ENCODE measurements at regions not wholly inside any gene's neighbourhood (a gene's known extent, or its start where the extent isn't known, plus 50 kb on each side); places are given as distances from the start of the nearest gene placed in this dataset.

GRCh38 chr22:49216579-49216978 lies 611.1 kb downstream of the BRD1 start:
- TF ChIP-seq EZH2phosphoT487 (conservative IDR thresholded peaks at IDR 0.05; ENCODE audit: low read length) (no peak), CTCF (IDR thresholded peaks at IDR 0.05; ENCODE audit: insufficient read depth, low read length, poor library complexity, severe bottlenecking) (no peak)
